Mesothelial cell of epicardium (in vitro differentiated cells): ENCODE measurements at regions not wholly inside any gene's neighbourhood (a gene's known extent, or its start where the extent isn't known, plus 50 kb on each side); places are given as distances from the start of the nearest gene placed in this dataset.
"Not testable (repeated sequence)": the region's sequence is repeated elsewhere in the genome, so short reads cannot be mapped to it uniquely, and the experiment has no call there.

Experiments used
- DNase-seq, 2 experiments: peaks; one replicate each; pipeline ENCODE4 v3.0.0; 2021; ENCODE audit warnings: low spot score in 2 of 2; ENCODE audit not compliant: unreplicated experiment in 2 of 2
- H3K27ac Mint-ChIP-seq: 2 replicates; pipeline ENCODE4 v1.8.0; 2021; ENCODE audit warnings: mixed read lengths
- H3K27me3 Mint-ChIP-seq: 2 replicates; pipeline ENCODE4 v1.8.0; 2021; ENCODE audit warnings: low read depth, mixed read lengths
- H3K36me3 Mint-ChIP-seq: 2 replicates; pipeline ENCODE4 v1.8.0; 2021; ENCODE audit warnings: mixed read lengths
- H3K4me1 Mint-ChIP-seq: 2 replicates; pipeline ENCODE4 v1.8.0; 2021; ENCODE audit warnings: mixed read lengths
- H3K4me3 Mint-ChIP-seq: 2 replicates; pipeline ENCODE4 v1.8.0; 2021; ENCODE audit warnings: mild to moderate bottlenecking, moderate library complexity, mixed read lengths
- H3K9me3 Mint-ChIP-seq: 2 replicates; pipeline ENCODE4 v1.8.0; 2021; ENCODE audit warnings: mixed read lengths
- TF ChIP-seq, protein P1 (sequence below): fragments of 200-600 bp; sonication (generic); IDR thresholded peaks from one replicate; pipeline ENCODE4 v1.5.0; 2021; ENCODE audit warnings: antibody characterized with exemption; ENCODE audit not compliant: unreplicated experiment

GRCh38 chr20:29419378-29419777, 1838.1 kb upstream of the DEFB115 start:
- no peak for DNase-seq
- TF ChIP-seq, protein P1, sequence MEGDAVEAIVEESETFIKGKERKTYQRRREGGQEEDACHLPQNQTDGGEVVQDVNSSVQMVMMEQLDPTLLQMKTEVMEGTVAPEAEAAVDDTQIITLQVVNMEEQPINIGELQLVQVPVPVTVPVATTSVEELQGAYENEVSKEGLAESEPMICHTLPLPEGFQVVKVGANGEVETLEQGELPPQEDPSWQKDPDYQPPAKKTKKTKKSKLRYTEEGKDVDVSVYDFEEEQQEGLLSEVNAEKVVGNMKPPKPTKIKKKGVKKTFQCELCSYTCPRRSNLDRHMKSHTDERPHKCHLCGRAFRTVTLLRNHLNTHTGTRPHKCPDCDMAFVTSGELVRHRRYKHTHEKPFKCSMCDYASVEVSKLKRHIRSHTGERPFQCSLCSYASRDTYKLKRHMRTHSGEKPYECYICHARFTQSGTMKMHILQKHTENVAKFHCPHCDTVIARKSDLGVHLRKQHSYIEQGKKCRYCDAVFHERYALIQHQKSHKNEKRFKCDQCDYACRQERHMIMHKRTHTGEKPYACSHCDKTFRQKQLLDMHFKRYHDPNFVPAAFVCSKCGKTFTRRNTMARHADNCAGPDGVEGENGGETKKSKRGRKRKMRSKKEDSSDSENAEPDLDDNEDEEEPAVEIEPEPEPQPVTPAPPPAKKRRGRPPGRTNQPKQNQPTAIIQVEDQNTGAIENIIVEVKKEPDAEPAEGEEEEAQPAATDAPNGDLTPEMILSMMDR, result no peak
- Mint-ChIP-seq H3K27ac (no peak overlapping the region), H3K4me1 (no peaks in the 10 kb centered on the region), H3K27me3 (no peaks in the 10 kb centered on the region), H3K4me3 (no peak overlapping the region), H3K9me3 (peaks cover 24% of the 10 kb centered on the region), H3K36me3 (no peaks in the 10 kb centered on the region)

GRCh38 chr20:29427201-29428060, 1830.0 kb upstream of the DEFB115 start:
- Mint-ChIP-seq H3K36me3 (no peaks in the 10 kb centered on the region), H3K27ac (no peak overlapping the region), H3K4me1 (no peaks in the 10 kb centered on the region), H3K9me3 (peaks cover 20% of the 10 kb centered on the region), H3K27me3 (no peaks in the 10 kb centered on the region), H3K4me3 (no peak overlapping the region)
- DNase-seq, result no peak
- TF ChIP-seq, protein P1, result no peak

GRCh38 chr20:29430531-29430930, 1826.9 kb upstream of the DEFB115 start:
- Mint-ChIP-seq H3K36me3 (no peaks in the 10 kb centered on the region), H3K27me3 (no peaks in the 10 kb centered on the region), H3K27ac (no peak overlapping the region), H3K4me3 (no peak overlapping the region), H3K4me1 (no peaks in the 10 kb centered on the region), H3K9me3 (peaks cover 25% of the 10 kb centered on the region)
- no peak for DNase-seq
- TF ChIP-seq, protein P1, result no peak

- H3K27me3 Mint-ChIP-seq, H3K27ac Mint-ChIP-seq, H3K4me1 Mint-ChIP-seq, DNase-seq, H3K4me3 Mint-ChIP-seq, H3K36me3 Mint-ChIP-seq: not testable (repeated sequence)
- H3K9me3 Mint-ChIP-seq, result peaks cover 18% of the 10 kb centered on the region
These were observed 1816.7 kb upstream of the DEFB115 start for GRCh38 chr20:29440721-29441120.

GRCh38 chr20:29443206-29443781, 1814.2 kb upstream of the DEFB115 start:
- H3K4me1 Mint-ChIP-seq, H3K36me3 Mint-ChIP-seq, H3K4me3 Mint-ChIP-seq, H3K27ac Mint-ChIP-seq, H3K9me3 Mint-ChIP-seq, DNase-seq, H3K27me3 Mint-ChIP-seq: not testable (repeated sequence)
- TF ChIP-seq, protein P1, result peak; percentile 52

- Mint-ChIP-seq H3K4me1 (no peaks in the 10 kb centered on the region), H3K27ac (no peak overlapping the region), H3K36me3 (no peaks in the 10 kb centered on the region), H3K4me3 (no peak overlapping the region), H3K9me3 (peaks cover 7% of the 10 kb centered on the region), H3K27me3 (no peaks in the 10 kb centered on the region)
- DNase-seq, result no peak
- TF ChIP-seq, protein P1, result no peak
These were observed 1813.6 kb upstream of the DEFB115 start for GRCh38 chr20:29443819-29444218.

DNA sequence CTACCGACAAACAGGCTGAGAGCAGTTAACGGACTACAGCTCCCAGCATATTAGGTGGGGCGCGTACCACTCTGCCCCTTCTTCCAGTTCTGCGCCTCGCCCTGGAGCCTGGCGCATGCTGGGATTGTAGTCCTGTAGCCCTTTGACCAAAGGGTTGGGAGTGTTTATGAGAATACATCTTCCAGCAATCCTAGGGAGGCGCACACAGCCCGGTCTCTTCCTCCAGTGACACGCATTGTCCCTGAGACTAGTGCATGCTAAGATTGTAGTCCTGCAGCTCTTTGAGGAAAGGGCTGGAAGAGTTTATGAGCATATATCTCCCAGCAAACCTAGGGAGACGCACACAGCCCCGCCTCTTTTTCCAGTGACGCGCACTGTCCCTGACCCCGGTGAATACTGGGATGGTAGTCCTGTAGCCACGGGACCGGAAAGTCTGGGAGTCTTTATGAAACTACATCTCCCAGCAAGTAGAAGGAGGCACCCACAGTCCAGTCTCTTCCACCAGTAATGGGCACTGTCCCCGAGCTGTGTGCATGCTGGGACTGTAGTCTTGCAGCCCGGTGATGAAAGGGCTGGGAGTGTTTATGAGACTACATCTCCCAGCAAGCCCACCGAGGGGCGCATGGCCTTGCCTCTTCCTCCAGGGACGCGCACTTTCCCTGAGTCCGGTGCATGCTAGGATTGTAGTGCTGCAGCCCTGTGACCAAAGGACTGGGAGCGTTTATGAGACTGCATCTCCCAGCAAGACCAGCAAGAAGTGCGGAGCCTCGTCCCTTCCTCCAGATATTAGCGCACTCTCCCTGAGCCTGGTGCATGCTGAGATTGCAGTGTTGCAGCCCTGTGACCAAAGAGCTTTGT, 1812.2 kb upstream of the DEFB115 start:
- H3K9me3 Mint-ChIP-seq, DNase-seq, H3K27me3 Mint-ChIP-seq, H3K36me3 Mint-ChIP-seq, H3K4me1 Mint-ChIP-seq, H3K27ac Mint-ChIP-seq, H3K4me3 Mint-ChIP-seq: not testable (repeated sequence)

- not testable (repeated sequence) for H3K9me3 Mint-ChIP-seq, H3K4me3 Mint-ChIP-seq, H3K4me1 Mint-ChIP-seq, H3K36me3 Mint-ChIP-seq, H3K27ac Mint-ChIP-seq, DNase-seq, H3K27me3 Mint-ChIP-seq
These were observed 1809.7 kb upstream of the DEFB115 start for GRCh38 chr20:29447517-29448484.
